ENCODE measurements at regions not wholly inside any gene's neighbourhood (a gene's known extent, or its start where the extent isn't known, plus 50 kb on each side); places are given as distances from the start of the nearest gene placed in this dataset.

DNA sequence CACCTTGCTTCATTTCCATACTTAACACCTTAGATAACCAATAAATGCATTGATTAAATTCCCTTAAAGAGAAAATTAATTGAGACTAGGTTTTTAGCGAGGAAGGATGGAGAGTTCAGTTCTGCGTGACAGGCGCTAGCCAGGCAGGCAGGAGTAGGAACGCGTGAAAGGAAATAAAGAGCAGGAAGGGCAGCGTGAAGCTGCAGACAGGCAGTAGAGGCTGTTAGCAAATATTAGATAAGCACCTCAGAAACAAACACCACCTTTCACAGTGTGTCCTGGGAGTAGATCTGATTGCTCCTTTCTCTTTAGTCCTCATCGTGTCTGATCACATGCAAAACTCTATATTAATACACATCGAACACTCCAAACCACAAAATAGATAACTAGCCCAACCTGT is 282.7 kb upstream of the ADGRL2 start:
- H3K36me3 ChIP-seq = no peaks in the 10 kb centered on the region
- 87% methylated on average over 8 of the region's 8 CpGs for WGBS
- H3K4me1 ChIP-seq = peaks cover 4 to 10% (median 9%) of the 10 kb centered on the region in 4 donors
- H3K9me3 ChIP-seq = no peaks in the 10 kb centered on the region
- intact Hi-C loops (cut with DNase I) = no loop called here
- TF ChIP-seq POLR2A (IDR thresholded peaks at IDR 0.05; ENCODE audit: low read depth) = no peak
- TF ChIP-seq, protein P1, sequence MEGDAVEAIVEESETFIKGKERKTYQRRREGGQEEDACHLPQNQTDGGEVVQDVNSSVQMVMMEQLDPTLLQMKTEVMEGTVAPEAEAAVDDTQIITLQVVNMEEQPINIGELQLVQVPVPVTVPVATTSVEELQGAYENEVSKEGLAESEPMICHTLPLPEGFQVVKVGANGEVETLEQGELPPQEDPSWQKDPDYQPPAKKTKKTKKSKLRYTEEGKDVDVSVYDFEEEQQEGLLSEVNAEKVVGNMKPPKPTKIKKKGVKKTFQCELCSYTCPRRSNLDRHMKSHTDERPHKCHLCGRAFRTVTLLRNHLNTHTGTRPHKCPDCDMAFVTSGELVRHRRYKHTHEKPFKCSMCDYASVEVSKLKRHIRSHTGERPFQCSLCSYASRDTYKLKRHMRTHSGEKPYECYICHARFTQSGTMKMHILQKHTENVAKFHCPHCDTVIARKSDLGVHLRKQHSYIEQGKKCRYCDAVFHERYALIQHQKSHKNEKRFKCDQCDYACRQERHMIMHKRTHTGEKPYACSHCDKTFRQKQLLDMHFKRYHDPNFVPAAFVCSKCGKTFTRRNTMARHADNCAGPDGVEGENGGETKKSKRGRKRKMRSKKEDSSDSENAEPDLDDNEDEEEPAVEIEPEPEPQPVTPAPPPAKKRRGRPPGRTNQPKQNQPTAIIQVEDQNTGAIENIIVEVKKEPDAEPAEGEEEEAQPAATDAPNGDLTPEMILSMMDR (IDR thresholded peaks at IDR 0.05) = no peak
- TF ChIP-seq POLR2AphosphoS5 (IDR thresholded peaks at IDR 0.05) = no peak
- no peak for TF ChIP-seq EP300 (IDR thresholded peaks at IDR 0.05)
- no peak overlapping the region for H3K4me3 ChIP-seq
- no peak for DNase-seq (ENCODE audit: extremely low spot score)
- no peaks in the 10 kb centered on the region for H3K27me3 ChIP-seq
- H3K27ac ChIP-seq (replicated peaks in 1 of 4) = no peak overlapping the region

DNA sequence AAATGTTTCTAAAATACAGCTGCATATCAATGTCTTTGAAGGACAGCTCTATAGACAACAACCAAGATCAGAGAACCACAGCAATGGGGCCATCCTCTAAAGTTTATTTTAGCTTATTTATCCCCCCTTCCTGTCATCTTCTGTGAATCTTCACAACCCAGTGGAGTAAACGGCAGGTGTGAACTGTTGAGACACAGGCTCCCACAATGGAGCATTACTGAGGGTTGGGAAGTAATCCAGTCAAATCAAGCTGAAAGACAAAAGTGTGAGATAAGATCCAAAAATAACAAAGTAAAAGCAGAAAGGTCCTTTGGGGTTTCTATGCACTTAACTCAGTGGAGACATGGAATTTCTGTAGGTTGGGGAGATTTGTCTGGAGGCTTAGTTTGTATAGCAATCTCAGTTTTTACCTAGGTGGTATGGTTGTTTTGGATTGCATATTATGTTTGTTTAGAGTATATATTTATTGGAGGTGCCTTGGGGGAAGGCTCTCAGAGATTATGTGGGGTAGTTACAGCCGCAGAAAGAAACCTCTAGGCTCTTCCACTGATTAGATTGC is 286.9 kb upstream of the ADGRL2 start:
- no peaks in the 10 kb centered on the region for H3K27me3 ChIP-seq
- 72% methylated on average over 2 of the region's 2 CpGs for whole genome bisulfite sequencing

DNA sequence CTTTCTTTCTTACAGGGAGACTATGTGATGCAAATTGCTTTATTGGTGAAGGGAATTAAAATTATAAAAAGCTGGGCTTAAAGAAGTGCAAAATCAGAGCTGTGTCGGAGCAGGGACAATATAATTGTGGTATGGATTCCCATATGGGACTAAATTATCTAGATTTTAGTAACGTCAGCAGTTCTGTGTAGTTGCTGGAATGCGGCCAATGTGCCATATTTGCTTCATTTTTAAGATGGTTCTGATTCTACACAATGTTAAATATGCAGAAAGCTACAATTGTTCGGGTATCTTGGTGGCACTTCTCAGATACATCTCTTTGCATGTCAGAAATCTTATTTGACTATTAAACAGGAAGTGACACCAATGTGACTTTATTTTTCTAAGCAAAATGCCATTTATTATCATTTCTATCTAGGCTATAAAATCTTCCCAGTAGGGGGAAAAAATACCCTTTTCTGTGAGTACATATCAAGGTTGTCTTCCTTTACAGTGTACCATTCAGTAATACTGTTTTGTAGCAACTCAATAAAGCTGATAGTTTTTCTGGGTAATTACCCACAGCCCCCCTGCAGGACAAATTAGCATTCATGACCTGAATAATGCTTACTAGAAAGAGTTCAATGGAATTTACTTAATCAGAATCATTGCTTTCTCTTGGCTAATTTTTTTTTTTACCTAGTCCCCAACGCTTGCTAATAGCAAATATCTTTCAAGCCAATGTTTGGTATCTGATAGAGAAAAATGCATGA is 288.3 kb upstream of the ADGRL2 start:
- TF ChIP-seq EP300 (IDR thresholded peaks at IDR 0.05) (no peak), POLR2A (IDR thresholded peaks at IDR 0.05; ENCODE audit: low read depth) (no peak), POLR2AphosphoS5 (IDR thresholded peaks at IDR 0.05) (no peak)
- TF ChIP-seq, protein P1 (IDR thresholded peaks at IDR 0.05) = no peak
- Histone ChIP-seq H3K9me3 (no peaks in the 10 kb centered on the region), H3K4me3 (no peak overlapping the region), H3K27ac (replicated peaks in 1 of 4) (no peak overlapping the region), H3K27me3 (no peaks in the 10 kb centered on the region), H3K4me1 (peaks cover 8 to 50% (median 44%) of the 10 kb centered on the region in 4 donors), H3K36me3 (no peaks in the 10 kb centered on the region)
- no peak for DNase-seq (ENCODE audit: extremely low spot score)
- intact Hi-C loops (cut with DNase I) = no loop called here
- 77% methylated on average over 5 of the region's 5 CpGs for WGBS

More for the DNA sequence above, 286.9 kb upstream of the ADGRL2 start:
- Histone ChIP-seq H3K4me1 (peaks cover 8 to 44% (median 39%) of the 10 kb centered on the region in 4 donors), H3K36me3 (no peaks in the 10 kb centered on the region), H3K27ac (replicated peaks in 1 of 4) (no peak overlapping the region), H3K9me3 (no peaks in the 10 kb centered on the region), H3K4me3 (no peak overlapping the region)
- no peak for DNase-seq (ENCODE audit: extremely low spot score)
- TF ChIP-seq EP300 (IDR thresholded peaks at IDR 0.05) = no peak
- TF ChIP-seq POLR2AphosphoS5 (IDR thresholded peaks at IDR 0.05) = no peak
- no peak for TF ChIP-seq POLR2A (IDR thresholded peaks at IDR 0.05; ENCODE audit: low read depth)
- TF ChIP-seq, protein P1 (IDR thresholded peaks at IDR 0.05) = no peak
- intact Hi-C loops (cut with DNase I) = no loop called here

DNA sequence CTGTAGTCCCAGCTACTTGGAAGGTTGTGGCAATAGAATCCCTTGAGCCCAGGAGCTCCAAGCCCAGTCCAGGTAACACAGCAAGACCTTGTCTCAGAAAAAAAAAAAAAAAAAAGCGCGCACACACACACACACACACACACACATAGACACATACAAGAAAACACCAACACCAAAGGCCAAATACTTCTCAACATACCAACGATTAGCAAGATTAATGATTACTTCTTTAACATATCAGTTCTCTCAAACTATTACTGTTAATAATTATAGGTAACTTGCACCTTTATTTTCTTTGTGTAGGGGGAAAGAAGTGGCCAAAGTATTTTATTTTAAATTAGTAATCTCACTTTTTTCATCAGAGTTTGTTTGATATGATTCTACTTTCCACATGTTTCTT is 289.5 kb upstream of the ADGRL2 start:
- WGBS = 81% methylated on average over 3 of the region's 3 CpGs
- Histone ChIP-seq H3K9me3 (no peaks in the 10 kb centered on the region), H3K27me3 (no peaks in the 10 kb centered on the region), H3K4me3 (no peak overlapping the region), H3K27ac (replicated peaks in 1 of 4) (no peak overlapping the region), H3K4me1 (peaks cover 8 to 50% (median 44%) of the 10 kb centered on the region in 4 donors), H3K36me3 (no peaks in the 10 kb centered on the region)
- TF ChIP-seq EP300 (IDR thresholded peaks at IDR 0.05) (no peak), POLR2AphosphoS5 (IDR thresholded peaks at IDR 0.05) (no peak)
- TF ChIP-seq, protein P1 (IDR thresholded peaks at IDR 0.05) = no peak
- intact Hi-C loops (cut with DNase I) = no loop called here
- no peak for DNase-seq (ENCODE audit: extremely low spot score)
